OCI-LY3 (cell line): ENCODE measurements at regions not wholly inside any gene's neighbourhood (a gene's known extent, or its start where the extent isn't known, plus 50 kb on each side); places are given as distances from the start of the nearest gene placed in this dataset.

Experiments used
- EZH2phosphoT487 ChIP-seq: fragments of 200-600 bp; shearing (Covaris generic); IDR thresholded peaks from 2 replicates; pipeline ENCODE4 v1.6.1; 2018; ENCODE audit warnings: antibody characterized with exemption, mixed run types, low read depth
- TF ChIP-seq, protein P1 (sequence below): fragments of 200-600, 300-600 bp; sonication (generic); IDR thresholded peaks from 2 replicates; pipeline ENCODE4 v1.5.1; 2014; ENCODE audit warnings: antibody characterized with exemption, low read length, low read depth

DNA sequence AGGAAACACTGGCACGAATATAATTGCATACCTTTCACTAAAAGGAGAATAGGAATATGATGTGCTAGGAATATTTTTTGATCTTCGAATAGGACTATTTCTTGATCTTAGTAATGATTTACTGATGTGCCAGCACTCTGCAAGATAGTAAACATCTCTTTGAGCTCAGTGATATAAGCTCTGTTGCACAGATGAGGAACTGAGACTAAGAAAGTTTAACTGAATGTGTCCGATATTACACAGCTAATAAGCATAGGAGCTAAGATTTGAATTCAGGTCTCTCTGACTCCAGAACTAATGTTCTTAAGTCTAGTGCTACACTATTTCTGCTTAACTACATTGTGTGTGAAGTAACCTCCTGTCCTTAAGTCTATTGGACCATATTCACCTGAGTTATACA lies 98.4 kb upstream of the PTPRZ1 start:
- TF ChIP-seq, protein P1, sequence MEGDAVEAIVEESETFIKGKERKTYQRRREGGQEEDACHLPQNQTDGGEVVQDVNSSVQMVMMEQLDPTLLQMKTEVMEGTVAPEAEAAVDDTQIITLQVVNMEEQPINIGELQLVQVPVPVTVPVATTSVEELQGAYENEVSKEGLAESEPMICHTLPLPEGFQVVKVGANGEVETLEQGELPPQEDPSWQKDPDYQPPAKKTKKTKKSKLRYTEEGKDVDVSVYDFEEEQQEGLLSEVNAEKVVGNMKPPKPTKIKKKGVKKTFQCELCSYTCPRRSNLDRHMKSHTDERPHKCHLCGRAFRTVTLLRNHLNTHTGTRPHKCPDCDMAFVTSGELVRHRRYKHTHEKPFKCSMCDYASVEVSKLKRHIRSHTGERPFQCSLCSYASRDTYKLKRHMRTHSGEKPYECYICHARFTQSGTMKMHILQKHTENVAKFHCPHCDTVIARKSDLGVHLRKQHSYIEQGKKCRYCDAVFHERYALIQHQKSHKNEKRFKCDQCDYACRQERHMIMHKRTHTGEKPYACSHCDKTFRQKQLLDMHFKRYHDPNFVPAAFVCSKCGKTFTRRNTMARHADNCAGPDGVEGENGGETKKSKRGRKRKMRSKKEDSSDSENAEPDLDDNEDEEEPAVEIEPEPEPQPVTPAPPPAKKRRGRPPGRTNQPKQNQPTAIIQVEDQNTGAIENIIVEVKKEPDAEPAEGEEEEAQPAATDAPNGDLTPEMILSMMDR: no peak
- TF ChIP-seq EZH2phosphoT487: no peak
